Urothelium cell line (cell line): ENCODE measurements at regions not wholly inside any gene's neighbourhood (a gene's known extent, or its start where the extent isn't known, plus 50 kb on each side); places are given as distances from the start of the nearest gene placed in this dataset.
"Not testable (repeated sequence)": the region's sequence is repeated elsewhere in the genome, so short reads cannot be mapped to it uniquely, and the experiment has no call there.

Source experiments
- DNase-seq: peaks from one replicate; pipeline ENCODE4 v3.0.0; 2011; ENCODE audit warnings: low spot score, mixed read lengths
- FAIRE-seq: peaks from 2 replicates; lab custom pipeline; 2011; peaks lifted over from hg19 to GRCh38; lab: Jason Lieb, UNC

DNA sequence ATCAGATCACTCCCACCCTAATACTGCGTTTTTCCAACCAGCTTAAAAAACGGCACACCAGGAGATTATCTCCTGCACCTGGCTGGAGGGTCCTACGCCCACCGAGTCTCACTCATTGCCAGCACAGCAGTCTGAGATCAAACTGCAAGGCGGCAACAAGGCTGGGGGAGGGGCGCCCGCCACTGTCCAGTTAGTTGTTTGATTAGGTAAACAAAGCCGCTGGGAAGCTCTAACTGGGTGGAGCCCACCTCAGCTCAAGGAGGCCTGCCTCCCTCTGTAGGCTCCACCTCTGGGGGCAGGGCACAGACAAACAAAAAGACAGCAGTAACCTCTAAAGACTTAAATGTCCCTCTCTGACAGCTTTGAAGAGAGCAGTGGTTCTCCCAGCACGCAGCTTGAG is 463.0 kb upstream of the CADM1 start:
- not testable (repeated sequence) for FAIRE-seq, DNase-seq

GRCh38 chr11:115965767-115966504 is 461.7 kb upstream of the CADM1 start:
- FAIRE-seq = no peak
- DNase-seq = no peak

DNA sequence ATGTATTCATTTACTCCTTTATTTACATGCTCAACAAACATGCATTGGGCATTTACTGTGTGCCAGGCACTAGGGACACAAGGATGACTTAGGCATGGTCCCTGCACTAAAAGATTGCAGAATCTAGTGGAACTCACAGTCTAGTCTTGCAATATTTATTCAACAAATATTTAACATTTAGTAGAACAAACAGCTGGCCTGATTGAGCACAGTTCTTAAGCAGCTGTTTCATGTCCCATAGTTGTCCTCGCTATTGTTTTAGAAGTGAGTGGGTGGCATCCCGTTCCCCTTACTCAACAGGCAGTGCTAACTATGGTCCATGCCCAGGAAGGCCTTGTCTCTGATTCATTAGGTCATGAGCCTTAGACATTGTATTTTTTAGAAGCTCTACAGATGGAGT is 459.9 kb upstream of the CADM1 start:
- no peak for FAIRE-seq

DNA sequence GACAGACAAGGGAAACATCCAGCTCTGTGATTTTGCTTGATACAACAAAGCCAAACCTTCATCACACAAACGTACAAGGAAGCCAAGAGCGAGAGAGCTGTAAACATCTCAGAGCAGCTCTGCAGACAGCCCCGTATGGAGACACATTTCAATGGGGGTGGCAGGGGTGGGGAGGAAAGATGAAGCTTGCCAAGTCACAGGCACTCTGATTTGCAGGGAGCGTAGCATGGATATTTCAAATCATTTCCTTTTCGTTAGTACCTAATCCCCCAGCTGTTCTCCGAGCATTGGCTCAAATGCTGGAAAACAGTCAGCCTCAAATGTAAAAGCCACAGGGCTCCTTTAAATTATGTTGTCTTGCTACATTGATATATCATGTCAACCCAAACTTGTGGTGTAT is 458.9 kb upstream of the CADM1 start:
- no peak for DNase-seq
- no peak for FAIRE-seq

More for the DNA sequence above, 459.9 kb upstream of the CADM1 start:
- DNase-seq = no peak

- FAIRE-seq (no peak), DNase-seq (no peak)
Observed at GRCh38 chr11:115961159-115962003, 457.2 kb upstream of the CADM1 start.

- FAIRE-seq = no peak
- DNase-seq = no peak
Observed at GRCh38 chr11:115959081-115959486, 454.9 kb upstream of the CADM1 start.

GRCh38 chr11:115958089-115959000 is 454.1 kb upstream of the CADM1 start:
- DNase-seq (no peak), FAIRE-seq (no peak)

- DNase-seq = no peak
- no peak for FAIRE-seq
Observed at GRCh38 chr11:115955803-115956202, 451.6 kb upstream of the CADM1 start.

- no peak for DNase-seq
- FAIRE-seq = no peak
Observed at GRCh38 chr11:115950660-115951059, 446.4 kb upstream of the CADM1 start.

GRCh38 chr11:115944596-115944995 is 440.4 kb upstream of the CADM1 start:
- FAIRE-seq (peak; percentile 78), DNase-seq (no peak)

- DNase-seq (peak; percentile 37), FAIRE-seq (no peak)
Observed at GRCh38 chr11:115942011-115942410, 437.8 kb upstream of the CADM1 start.

DNA sequence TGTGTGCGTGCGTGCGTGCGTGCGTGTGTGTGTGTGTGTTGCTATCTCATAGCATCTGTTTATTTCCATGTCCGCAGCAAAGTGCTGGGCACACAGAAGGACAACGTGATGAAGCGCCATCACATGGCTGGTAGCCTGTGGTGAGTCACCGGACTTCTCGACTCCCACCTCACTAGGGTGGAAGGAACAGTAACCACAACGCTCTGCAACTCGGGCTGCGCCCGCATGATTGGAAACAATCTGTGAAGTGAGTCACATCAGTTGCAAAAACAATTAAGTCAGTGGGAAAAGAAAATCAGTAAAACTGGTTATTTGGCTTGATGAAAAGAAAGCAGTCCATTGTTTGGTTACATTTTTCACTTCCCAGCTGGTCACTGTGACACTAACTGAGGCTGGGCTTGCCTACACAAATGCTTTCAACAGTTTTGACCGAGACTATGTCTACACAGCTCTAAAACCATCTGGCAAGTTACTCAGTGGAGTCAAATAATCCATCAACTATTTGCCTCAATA is 437.3 kb upstream of the CADM1 start:
- FAIRE-seq (peak; percentile 94), DNase-seq (peak; percentile 97)

GRCh38 chr11:115941044-115941443 is 436.8 kb upstream of the CADM1 start:
- peak; percentile 35 for FAIRE-seq

GRCh38 chr11:115939731-115940421 is 435.7 kb upstream of the CADM1 start:
- FAIRE-seq (no peak), DNase-seq (no peak)

More at GRCh38 chr11:115941044-115941443, 436.8 kb upstream of the CADM1 start:
- DNase-seq = no peak

DNA sequence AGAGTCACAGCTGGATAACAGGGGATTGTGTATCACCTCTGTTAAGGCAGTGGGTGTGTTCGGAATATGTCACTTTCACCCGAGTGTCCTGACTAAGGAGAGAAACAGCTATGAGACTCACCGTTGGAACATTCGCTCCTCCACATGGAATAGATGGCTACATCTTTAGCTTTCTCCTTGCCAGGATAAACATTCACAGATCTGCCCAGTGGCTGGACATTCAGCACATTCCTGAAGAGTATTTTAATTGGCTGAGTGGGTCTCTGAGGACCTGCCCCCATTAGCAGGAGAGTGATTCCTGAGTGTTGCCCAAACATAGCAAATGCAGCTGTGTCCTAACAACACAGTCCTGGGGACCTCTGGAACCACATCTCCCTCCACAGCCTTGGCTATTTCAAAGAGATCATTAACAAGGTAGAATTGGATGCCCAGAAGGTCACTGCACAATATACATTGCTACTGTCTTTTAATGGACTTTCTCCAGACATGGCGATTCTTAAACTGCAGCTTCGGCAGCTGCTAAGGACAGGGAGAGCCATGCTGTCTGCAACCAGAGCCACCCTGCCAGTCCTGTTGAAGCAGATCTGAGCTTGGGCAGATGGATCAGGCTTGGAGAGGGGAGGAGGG is 435.0 kb upstream of the CADM1 start:
- DNase-seq (no peak), FAIRE-seq (peak; percentile 71)

DNA sequence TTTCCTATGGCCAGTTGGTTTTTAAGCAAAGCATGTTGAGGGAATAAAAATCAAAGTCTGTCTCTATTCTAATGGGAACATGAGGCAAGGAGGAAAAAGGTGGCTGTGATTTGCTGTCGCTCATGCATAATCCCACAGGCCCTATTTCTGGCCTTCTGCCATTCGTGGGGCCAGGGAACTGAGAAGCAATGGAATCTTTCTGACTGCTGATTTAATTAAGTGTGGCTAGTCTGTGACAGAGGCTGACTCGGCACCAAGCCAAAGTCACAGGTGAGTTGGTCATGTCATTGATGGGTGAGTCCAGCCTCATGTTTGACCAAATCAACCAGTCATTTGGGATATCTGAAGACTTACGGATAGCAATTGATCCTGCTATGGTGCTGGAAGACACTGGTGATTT is 429.3 kb upstream of the CADM1 start:
- no peak for DNase-seq
- FAIRE-seq = no peak

DNA sequence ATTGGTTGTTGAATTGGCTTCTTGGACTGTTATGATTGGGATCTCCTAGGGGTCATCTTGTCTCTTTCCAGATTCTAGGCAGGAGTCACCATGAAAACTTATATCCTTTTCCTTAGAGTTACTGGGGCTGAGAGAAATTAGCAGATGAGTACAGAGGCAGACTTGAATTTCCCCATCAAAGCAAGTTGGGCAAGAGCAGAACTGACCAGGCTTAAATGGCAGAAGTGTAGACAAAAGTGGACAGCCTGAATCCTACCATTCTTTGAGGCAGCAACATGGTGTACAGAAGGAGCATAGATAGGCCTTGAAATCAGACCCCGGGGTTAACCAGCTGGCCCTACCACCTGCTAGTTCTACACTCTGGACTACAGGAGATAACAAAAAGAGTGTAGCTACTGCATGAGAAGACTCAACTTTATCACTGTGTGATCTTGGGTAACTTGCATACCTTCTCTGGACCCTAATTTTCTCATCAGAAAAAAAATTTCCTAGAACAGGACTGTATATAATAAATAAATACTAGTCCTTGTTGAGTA is 427.4 kb upstream of the CADM1 start:
- DNase-seq (no peak), FAIRE-seq (no peak)

- FAIRE-seq (peak; percentile 81), DNase-seq (no peak)
Observed at GRCh38 chr11:115930886-115931547, 426.8 kb upstream of the CADM1 start.

GRCh38 chr11:115930291-115930690 is 426.1 kb upstream of the CADM1 start:
- no peak for FAIRE-seq
- no peak for DNase-seq
